HepG2 (cell line): ENCODE measurements at regions not wholly inside any gene's neighbourhood (a gene's known extent, or its start where the extent isn't known, plus 50 kb on each side); places are given as distances from the start of the nearest gene placed in this dataset.

Experiments
- GTF2F1 ChIP-seq: fragments of 150-350 bp; IDR thresholded peaks from 2 replicates; pipeline ENCODE4 v1.6.1; 2014; ENCODE audit warnings: low read length
- ZC3H4 ChIP-seq: sonication (generic); formaldehyde crosslinking; IDR thresholded peaks from 2 replicates; pipeline ENCODE4 v1.4.0; 2020; ENCODE audit warnings: missing genetic modification reagents, borderline replicate concordance
- TF ChIP-seq, protein P1 (sequence below): sonication (generic); formaldehyde crosslinking; IDR thresholded peaks from 2 replicates; pipeline ENCODE4 v1.4.0; 2020; ENCODE audit warnings: missing genetic modification reagents
- TF ChIP-seq, protein P2 (sequence below): sonication (generic); formaldehyde crosslinking; IDR thresholded peaks from 2 replicates; pipeline ENCODE4 v1.4.0; 2020; ENCODE audit warnings: mild to moderate bottlenecking, missing genetic modification reagents

DNA sequence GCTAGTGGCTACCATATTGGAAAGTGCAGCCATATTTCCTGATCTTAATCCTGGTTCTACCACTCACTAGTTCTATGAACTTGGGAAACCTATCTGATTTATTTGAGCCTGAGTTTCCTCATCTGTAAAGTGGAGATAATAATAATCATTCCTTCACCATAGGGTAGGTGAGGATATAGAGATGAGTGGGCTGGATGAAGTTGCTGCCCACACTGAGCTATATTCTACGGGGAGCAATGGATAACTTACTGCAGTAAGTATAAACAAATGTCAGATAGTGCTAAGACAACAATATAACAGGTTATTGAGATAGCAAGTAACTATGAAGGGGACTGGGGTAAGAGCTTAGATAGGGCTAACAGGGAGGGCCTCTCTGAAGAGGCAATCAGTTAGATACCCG, 251.5 kb upstream of the ADAMTS9 start:
- TF ChIP-seq, protein P1, sequence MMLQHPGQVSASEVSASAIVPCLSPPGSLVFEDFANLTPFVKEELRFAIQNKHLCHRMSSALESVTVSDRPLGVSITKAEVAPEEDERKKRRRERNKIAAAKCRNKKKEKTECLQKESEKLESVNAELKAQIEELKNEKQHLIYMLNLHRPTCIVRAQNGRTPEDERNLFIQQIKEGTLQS (CRISPR knock-in tag) = no peak
- TF ChIP-seq GTF2F1 (no peak), ZC3H4 (CRISPR knock-in tag) (no peak)
- TF ChIP-seq, protein P2, sequence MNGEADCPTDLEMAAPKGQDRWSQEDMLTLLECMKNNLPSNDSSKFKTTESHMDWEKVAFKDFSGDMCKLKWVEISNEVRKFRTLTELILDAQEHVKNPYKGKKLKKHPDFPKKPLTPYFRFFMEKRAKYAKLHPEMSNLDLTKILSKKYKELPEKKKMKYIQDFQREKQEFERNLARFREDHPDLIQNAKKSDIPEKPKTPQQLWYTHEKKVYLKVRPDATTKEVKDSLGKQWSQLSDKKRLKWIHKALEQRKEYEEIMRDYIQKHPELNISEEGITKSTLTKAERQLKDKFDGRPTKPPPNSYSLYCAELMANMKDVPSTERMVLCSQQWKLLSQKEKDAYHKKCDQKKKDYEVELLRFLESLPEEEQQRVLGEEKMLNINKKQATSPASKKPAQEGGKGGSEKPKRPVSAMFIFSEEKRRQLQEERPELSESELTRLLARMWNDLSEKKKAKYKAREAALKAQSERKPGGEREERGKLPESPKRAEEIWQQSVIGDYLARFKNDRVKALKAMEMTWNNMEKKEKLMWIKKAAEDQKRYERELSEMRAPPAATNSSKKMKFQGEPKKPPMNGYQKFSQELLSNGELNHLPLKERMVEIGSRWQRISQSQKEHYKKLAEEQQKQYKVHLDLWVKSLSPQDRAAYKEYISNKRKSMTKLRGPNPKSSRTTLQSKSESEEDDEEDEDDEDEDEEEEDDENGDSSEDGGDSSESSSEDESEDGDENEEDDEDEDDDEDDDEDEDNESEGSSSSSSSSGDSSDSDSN = no peak
